ENCODE measurements at regions not wholly inside any gene's neighbourhood (a gene's known extent, or its start where the extent isn't known, plus 50 kb on each side); places are given as distances from the start of the nearest gene placed in this dataset.

- Histone ChIP-seq H3K4me1 (ENCODE audit: insufficient read depth, poor library complexity, severe bottlenecking) (peaks cover 11% of the 10 kb centered on the region), H3K9me3 (ENCODE audit: severe bottlenecking) (no peaks in the 10 kb centered on the region), H3K27me3 (ENCODE audit: insufficient read depth, poor library complexity, severe bottlenecking) (peaks cover 7% of the 10 kb centered on the region), H3K27ac (ENCODE audit: poor library complexity, severe bottlenecking) (no peak overlapping the region), H3K4me3 (ENCODE audit: severe bottlenecking) (no peak overlapping the region), H3K36me3 (ENCODE audit: low read depth) (no peaks in the 10 kb centered on the region)
- ATAC-seq (ENCODE audit: low read depth): no peak
- no peak for DNase-seq (ENCODE audit: low spot score)
- no peak for TF ChIP-seq CTCF (IDR thresholded peaks at IDR 0.05; ENCODE audit: poor library complexity, severe bottlenecking)
Observed at GRCh38 chr5:128778474-128778873, 186.8 kb upstream of the SLC27A6 start.

GRCh38 chr5:128782446-128782845 is 182.8 kb upstream of the SLC27A6 start:
- H3K27me3 ChIP-seq (ENCODE audit: insufficient read depth, poor library complexity, severe bottlenecking): no peaks in the 10 kb centered on the region
- DNase-seq (ENCODE audit: low spot score) (no peak), ATAC-seq (ENCODE audit: low read depth) (peak; percentile 98)
- no peak for TF ChIP-seq CTCF (IDR thresholded peaks at IDR 0.05; ENCODE audit: poor library complexity, severe bottlenecking)
- no peak overlapping the region for H3K27ac ChIP-seq (ENCODE audit: poor library complexity, severe bottlenecking)
- H3K9me3 ChIP-seq (ENCODE audit: severe bottlenecking): no peaks in the 10 kb centered on the region
- H3K36me3 ChIP-seq (ENCODE audit: low read depth): no peaks in the 10 kb centered on the region
- H3K4me3 ChIP-seq (ENCODE audit: severe bottlenecking): no peak overlapping the region
- peaks cover 11% of the 10 kb centered on the region for H3K4me1 ChIP-seq (ENCODE audit: insufficient read depth, poor library complexity, severe bottlenecking)

GRCh38 chr5:128784726-128785125 is 180.6 kb upstream of the SLC27A6 start:
- no peak overlapping the region for H3K27ac ChIP-seq (ENCODE audit: poor library complexity, severe bottlenecking)
- ATAC-seq (ENCODE audit: low read depth) (no peak), DNase-seq (ENCODE audit: low spot score) (no peak)
- H3K4me3 ChIP-seq (ENCODE audit: severe bottlenecking): no peak overlapping the region
- H3K4me1 ChIP-seq (ENCODE audit: insufficient read depth, poor library complexity, severe bottlenecking): peaks cover 11% of the 10 kb centered on the region
- no peak for TF ChIP-seq CTCF (IDR thresholded peaks at IDR 0.05; ENCODE audit: poor library complexity, severe bottlenecking)
- H3K36me3 ChIP-seq (ENCODE audit: low read depth): no peaks in the 10 kb centered on the region
- no peaks in the 10 kb centered on the region for H3K9me3 ChIP-seq (ENCODE audit: severe bottlenecking)
- H3K27me3 ChIP-seq (ENCODE audit: insufficient read depth, poor library complexity, severe bottlenecking): no peaks in the 10 kb centered on the region

GRCh38 chr5:128791312-128791711 is 174.0 kb upstream of the SLC27A6 start:
- Histone ChIP-seq H3K4me3 (ENCODE audit: severe bottlenecking) (no peak overlapping the region), H3K27ac (ENCODE audit: poor library complexity, severe bottlenecking) (no peak overlapping the region), H3K36me3 (ENCODE audit: low read depth) (no peaks in the 10 kb centered on the region), H3K9me3 (ENCODE audit: severe bottlenecking) (no peaks in the 10 kb centered on the region), H3K27me3 (ENCODE audit: insufficient read depth, poor library complexity, severe bottlenecking) (peaks cover 6% of the 10 kb centered on the region), H3K4me1 (ENCODE audit: insufficient read depth, poor library complexity, severe bottlenecking) (no peaks in the 10 kb centered on the region)
- TF ChIP-seq CTCF (IDR thresholded peaks at IDR 0.05; ENCODE audit: poor library complexity, severe bottlenecking): no peak
- ATAC-seq (ENCODE audit: low read depth) (no peak), DNase-seq (ENCODE audit: low spot score) (no peak)

- H3K27me3 ChIP-seq (ENCODE audit: insufficient read depth, poor library complexity, severe bottlenecking): peaks cover 6% of the 10 kb centered on the region
- H3K36me3 ChIP-seq (ENCODE audit: low read depth): no peaks in the 10 kb centered on the region
- ATAC-seq (ENCODE audit: low read depth) (no peak), DNase-seq (ENCODE audit: low spot score) (no peak)
- H3K4me1 ChIP-seq (ENCODE audit: insufficient read depth, poor library complexity, severe bottlenecking): no peaks in the 10 kb centered on the region
- no peak overlapping the region for H3K27ac ChIP-seq (ENCODE audit: poor library complexity, severe bottlenecking)
- no peaks in the 10 kb centered on the region for H3K9me3 ChIP-seq (ENCODE audit: severe bottlenecking)
- no peak overlapping the region for H3K4me3 ChIP-seq (ENCODE audit: severe bottlenecking)
- no peak for TF ChIP-seq CTCF (IDR thresholded peaks at IDR 0.05; ENCODE audit: poor library complexity, severe bottlenecking)
Observed at GRCh38 chr5:128796506-128796905, 168.8 kb upstream of the SLC27A6 start.
